Glomerular visceral epithelial cell (primary cell): ENCODE measurements at regions not wholly inside any gene's neighbourhood (a gene's known extent, or its start where the extent isn't known, plus 50 kb on each side); places are given as distances from the start of the nearest gene placed in this dataset.
"Not testable (repeated sequence)": the region's sequence is repeated elsewhere in the genome, so short reads cannot be mapped to it uniquely, and the experiment has no call there.

Experiments
- DNase-seq: peaks from one replicate; pipeline ENCODE4 v3.0.0-alpha.2; 2016; ENCODE audit errors: extremely low spot score

- DNase-seq, result not testable (repeated sequence)
Measured at GRCh38 chr6:67879105-67879904, 755.8 kb upstream of the ADGRB3 start.

- DNase-seq, result not testable (repeated sequence)
Measured at GRCh38 chr6:67878216-67878615, 756.9 kb upstream of the ADGRB3 start.

GRCh38 chr6:67877288-67877687 is 757.8 kb upstream of the ADGRB3 start:
- no peak for DNase-seq

GRCh38 chr6:67875877-67876383 is 759.2 kb upstream of the ADGRB3 start:
- no peak for DNase-seq

GRCh38 chr6:67870321-67870720 is 764.8 kb upstream of the ADGRB3 start:
- no peak for DNase-seq

- no peak for DNase-seq
Measured at GRCh38 chr6:67863346-67863745, 771.7 kb upstream of the ADGRB3 start.

- DNase-seq, result no peak
Measured at GRCh38 chr6:67854098-67854497, 781.0 kb upstream of the ADGRB3 start.

- DNase-seq, result no peak
Measured at GRCh38 chr6:67839818-67840217, 795.3 kb upstream of the ADGRB3 start.

GRCh38 chr6:67825201-67825895 is 809.7 kb upstream of the ADGRB3 start:
- no peak for DNase-seq

- DNase-seq, result no peak
Measured at GRCh38 chr6:67818322-67818721, 816.8 kb upstream of the ADGRB3 start.

GRCh38 chr6:67815623-67816022 is 819.5 kb upstream of the ADGRB3 start:
- no peak for DNase-seq

- DNase-seq, result no peak
Measured at GRCh38 chr6:67814262-67814661, 820.8 kb upstream of the ADGRB3 start.

GRCh38 chr6:67812693-67813092 is 822.4 kb upstream of the ADGRB3 start:
- no peak for DNase-seq

- no peak for DNase-seq
Measured at GRCh38 chr6:67812125-67812524, 823.0 kb upstream of the ADGRB3 start.

GRCh38 chr6:67811239-67812037 is 823.6 kb upstream of the ADGRB3 start:
- no peak for DNase-seq

GRCh38 chr6:67804808-67805207 is 830.3 kb upstream of the ADGRB3 start:
- DNase-seq, result not testable (repeated sequence)

- DNase-seq, result no peak
Measured at GRCh38 chr6:67802771-67803170, 832.3 kb upstream of the ADGRB3 start.

GRCh38 chr6:67792996-67793395 is 842.1 kb upstream of the ADGRB3 start:
- DNase-seq, result no peak

GRCh38 chr6:67790569-67790968 is 844.5 kb upstream of the ADGRB3 start:
- DNase-seq, result no peak

GRCh38 chr6:67787119-67787518 is 848.0 kb upstream of the ADGRB3 start:
- not testable (repeated sequence) for DNase-seq

- no peak for DNase-seq
Measured at GRCh38 chr6:67779876-67780275, 855.2 kb upstream of the ADGRB3 start.

GRCh38 chr6:67775333-67775732 is 859.7 kb upstream of the ADGRB3 start:
- DNase-seq, result no peak
